NCI-H146 (cell line): ENCODE measurements at regions not wholly inside any gene's neighbourhood (a gene's known extent, or its start where the extent isn't known, plus 50 kb on each side); places are given as distances from the start of the nearest gene placed in this dataset.
"Not testable (repeated sequence)": the region's sequence is repeated elsewhere in the genome, so short reads cannot be mapped to it uniquely, and the experiment has no call there.

Experiments
- DNase-seq: peaks from one replicate; lab custom pipeline; 2025; lab: John Stamatoyannopoulos, UW

DNA sequence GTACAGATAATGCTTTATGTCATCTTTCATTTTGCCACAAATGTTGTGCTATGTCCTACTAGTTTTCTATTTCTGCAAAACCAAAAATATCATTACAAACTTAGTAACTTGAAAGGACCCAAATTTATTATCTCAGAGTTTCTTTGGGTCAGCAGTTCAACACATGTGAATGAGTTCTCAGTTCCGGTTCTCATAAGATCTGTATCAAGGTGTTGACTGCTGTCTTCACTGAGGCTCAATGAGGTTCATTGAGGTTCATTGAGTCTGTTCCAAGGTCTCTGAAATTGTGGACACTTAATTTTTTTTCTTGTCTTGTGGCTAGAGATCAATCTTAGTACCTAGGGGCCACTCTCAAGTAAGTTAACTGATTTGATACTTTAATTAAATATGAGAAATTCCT is 525.1 kb upstream of the BRINP3 start:
- DNase-seq, result no peak

DNA sequence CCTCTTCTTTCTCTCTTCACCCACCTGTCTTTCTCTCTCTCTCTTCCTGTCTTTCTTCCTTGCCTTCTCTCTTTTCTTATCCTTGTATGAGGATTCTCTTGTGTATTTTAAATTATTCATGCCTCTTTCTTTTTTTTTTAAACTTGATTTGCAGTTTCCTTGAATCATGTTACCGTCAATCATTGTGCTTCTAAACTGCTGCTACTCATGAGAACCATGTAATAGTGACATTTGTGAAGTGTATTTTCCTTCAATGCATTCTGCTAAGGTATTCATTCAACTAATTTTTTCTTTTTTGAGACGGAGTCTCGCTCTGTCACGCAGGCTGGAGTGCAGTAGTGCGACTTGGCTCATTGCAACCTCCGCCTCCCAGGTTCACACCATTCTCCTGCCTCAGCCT is 539.1 kb upstream of the BRINP3 start:
- no peak for DNase-seq

DNA sequence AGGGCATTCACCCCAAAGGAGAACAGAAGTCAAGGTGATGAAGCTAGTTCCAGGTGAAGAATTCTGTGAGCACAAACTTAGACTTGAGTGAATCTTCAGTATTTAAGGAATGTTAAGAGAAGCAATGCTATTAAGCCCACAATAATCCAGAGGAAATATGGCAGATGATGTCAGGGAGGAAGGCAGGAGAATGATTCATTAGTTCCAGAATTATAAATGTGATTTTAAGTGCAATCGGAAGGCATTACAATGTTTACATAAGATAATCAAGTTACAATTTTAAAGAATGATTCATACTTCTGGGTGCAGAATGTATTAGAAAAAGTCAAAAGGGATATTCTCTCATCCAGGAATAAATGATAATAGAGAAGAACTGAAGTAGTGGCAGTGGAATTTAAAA is 545.2 kb upstream of the BRINP3 start:
- DNase-seq, result no peak

DNA sequence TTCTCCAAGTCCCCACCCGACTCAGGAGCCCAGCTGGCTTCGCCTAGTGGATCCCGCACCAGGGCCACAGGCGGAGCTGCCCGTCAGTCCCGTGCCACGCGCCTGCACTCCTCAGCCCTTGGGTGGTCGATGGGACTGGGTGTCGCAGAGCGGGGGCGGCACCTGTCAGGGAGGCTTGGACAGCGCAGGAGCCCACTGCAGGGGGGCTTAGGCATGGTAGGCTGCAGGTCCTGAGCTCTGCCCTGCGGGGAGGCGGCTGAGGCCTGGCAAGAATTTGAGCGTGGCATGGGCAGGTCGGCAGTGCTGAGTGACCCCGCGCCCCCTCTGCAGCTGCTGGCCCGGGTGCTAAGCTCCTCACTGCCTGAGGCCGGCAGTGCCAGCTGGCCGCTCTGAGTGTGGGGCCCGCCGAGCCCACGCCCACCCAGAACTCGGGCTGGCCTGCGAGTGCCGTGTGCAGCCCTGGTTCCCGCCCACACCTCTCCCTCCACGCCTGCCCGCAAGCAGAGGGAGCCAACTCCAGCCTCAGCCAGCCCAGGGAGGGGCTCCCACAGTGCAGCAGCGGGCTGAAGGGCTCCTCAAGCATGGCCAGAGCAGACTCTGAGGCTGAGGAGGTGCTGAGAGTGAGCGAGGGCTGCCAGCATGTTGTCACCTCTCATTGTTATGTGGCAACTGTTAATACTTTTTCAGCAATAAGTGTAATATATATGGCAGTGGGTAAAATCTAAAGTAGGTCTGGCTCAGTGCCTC is 548.4 kb upstream of the BRINP3 start:
- DNase-seq, result no peak

DNA sequence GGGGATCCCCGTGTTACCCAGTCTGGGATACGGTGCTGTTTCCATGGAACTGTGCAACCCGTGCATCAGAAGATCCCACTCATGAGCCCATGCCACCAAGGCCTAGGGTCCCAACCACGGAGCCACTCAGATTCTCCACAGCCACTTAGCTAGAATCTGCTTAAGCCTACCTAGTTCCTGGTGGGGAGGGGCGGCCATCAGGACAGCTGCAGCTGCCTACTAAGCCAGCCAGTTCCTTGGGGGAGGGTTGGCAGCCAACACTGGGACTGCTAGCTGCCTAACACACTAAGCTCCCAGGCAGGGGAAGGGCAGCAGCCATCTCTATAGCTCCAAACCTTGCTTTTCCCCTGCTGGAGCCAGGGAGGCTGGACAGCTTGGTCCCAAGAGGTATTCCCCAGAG is 549.2 kb upstream of the BRINP3 start:
- DNase-seq, result no peak

DNA sequence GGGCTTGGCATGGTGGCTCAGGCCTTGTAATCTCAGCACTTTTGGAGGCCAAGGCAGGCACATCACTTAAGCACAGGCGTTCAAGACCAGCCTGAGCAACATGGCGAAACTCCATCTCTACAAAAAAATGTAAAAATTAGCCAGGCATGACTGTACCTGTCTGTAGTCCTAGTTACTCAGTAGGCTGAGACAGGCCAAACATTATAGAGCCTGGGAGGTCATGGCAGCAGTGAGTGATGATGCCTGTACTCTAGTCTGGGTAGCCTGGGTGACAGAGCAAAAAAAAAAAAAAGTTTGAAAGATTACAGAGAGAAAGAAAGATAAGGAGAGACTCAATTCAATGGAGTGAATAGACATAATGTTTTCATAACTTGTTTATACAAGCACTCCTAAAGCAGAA is 556.5 kb upstream of the BRINP3 start:
- DNase-seq, result no peak

DNA sequence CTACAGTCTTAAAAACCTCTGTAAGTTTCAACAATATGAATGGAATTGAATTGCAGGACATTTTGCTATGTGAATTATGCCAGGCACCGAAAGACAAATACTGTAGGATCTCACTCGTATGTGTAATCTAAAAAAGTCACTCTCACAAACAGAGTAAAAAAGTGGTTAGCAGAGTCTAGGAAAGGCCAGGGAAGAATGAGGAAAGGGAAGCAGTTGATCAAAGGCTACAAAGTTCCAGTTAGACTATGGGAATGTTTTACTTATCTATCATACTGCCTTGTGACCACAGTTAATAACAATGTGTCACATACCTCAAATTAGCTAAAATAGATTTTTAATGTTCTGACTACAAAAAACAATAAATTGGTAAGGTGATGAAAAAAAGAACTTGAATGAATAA is 565.4 kb upstream of the BRINP3 start:
- no peak for DNase-seq

DNA sequence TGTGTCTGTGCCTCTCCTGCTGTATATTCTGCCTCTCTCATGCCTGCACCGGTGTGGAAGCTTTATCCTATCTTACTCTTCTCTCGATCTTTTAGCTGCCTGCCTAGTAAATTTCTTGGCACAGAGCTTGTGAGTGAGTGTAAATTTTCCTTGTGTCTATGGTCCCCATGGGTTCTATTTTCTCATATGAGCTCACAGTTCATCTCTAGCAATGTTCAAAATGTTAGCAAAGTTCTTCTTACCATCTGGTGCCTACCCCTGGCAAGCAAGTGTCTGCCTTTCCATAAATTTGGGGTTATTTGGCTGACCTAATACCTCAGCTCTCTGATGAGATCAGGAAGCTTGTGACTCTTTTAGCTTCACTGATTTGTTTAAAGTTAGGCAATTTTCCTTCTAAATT is 572.1 kb upstream of the BRINP3 start:
- DNase-seq, result no peak

DNA sequence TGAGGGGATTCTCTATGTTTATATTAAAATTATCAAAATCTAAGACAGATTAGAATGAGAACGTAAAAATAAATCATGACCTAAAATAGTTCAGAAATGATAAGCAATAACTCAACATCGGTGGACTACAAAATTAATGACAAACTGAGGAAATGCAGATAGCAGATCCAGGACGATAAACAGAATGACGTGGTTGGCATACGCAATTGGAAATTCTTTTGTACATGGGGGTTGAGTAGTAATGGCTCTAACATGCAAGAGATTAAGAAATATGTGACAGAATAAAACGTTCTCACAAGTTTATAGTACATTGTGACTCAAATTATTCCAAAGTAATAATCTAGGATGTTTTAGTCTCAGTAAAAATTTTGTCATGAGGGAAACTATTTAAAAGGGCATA is 575.2 kb upstream of the BRINP3 start:
- no peak for DNase-seq

DNA sequence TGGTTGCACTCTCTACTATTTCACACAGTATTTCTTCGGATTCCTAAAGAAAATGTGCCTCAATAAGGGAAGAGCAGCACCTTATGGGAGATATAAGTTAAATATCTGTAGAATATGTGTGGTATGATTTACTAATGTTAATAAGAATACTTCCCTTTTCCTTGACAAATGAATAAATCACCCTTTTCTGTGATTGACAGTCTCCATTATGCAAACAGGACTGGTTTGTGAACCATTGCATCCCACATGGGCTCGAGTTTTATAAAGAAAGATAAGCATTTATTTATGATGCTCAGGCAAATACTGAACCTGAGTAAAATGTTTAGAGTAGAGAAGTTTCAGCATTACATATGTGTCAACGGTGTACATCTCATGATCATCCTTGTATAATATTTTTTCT is 587.7 kb upstream of the BRINP3 start:
- DNase-seq, result no peak

DNA sequence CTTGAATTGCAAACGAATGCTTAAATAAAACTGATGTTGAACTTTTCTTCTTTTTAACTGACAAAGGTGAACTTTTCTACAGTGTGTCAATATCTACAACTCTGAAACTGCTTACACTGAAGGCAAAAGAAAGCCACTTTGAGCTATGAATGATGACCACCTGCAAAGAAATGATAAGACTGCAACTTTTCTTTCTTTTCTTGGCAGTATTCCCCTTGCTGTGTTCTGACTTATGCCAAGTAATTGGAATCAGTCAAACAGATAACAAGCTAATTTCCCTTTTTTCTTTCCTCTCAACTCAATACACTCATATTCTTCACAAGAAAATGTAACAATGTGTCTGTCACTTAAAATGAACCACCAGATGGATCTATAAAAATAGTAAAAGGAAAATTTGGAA is 588.1 kb upstream of the BRINP3 start:
- DNase-seq, result no peak

DNA sequence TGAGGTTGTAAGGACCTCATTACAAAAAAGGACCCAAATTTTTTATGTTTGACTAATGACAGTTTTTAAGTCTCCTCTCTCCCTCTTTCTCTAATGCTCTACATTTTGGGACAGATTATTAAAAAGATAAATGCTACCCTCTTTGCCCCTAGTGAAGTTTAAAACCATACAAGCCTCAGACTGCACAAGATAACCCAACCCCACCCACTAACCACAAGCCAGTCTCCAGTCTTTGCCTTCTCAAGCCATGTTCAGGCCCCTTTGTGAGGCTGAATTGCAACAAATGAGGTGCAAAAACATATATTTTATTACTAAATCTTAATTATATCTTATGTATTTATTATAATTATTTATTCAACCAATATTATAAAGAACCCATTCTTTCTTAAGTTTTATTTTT is 597.2 kb upstream of the BRINP3 start:
- no peak for DNase-seq

DNA sequence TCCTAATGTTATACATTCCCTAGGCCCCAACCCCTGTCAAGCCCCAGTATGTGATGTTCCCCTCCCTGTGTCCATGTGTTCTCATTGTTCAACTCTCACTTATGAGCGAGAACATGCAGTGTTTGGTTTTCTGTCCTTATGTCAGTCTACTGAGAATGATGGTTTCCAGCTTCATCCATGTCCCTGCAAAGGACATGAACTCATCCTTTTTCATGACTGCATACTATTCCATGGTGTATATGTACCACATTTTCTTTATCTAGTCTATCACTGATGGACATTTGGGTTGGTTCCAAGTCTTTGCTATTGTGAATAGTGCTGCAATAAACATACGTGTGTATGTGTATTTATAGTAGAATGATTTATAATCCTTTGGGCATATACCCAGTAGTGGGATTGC is 605.4 kb upstream of the BRINP3 start:
- DNase-seq, result not testable (repeated sequence)

DNA sequence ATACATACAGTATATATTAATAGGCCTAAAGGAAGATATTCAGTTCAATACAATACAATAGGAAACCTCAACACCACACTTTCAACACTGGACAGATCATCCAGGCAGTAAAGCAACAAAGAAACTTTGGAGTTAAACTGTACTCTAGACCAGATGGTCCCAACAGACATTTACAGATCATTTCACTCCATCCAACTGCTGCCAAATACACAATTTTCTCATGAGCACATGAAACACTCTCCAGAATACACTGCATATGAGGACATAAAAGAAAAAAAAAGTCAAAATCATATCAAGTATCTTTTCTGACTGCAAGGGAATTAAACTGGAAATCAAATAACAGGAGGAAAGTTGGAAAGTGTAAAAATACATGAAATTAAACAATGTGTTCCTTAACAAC is 607.5 kb upstream of the BRINP3 start:
- DNase-seq, result no peak

DNA sequence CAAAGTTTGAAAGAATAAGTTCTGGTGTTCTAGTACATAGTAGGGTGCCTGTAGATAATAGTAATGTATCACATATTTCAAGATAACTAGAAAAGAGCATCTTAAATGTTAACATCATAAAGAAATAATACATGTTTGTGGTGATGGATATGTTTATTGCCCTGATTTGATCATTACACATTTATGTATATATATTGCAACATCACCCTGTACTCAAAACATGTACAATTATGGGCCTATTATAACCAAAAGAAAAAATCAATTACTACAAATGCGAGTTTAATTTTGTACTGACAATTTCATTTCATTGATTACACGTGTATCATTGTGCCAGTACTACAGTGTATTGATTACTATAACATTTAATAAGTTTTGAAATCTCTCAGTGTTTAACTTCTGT is 609.2 kb upstream of the BRINP3 start:
- no peak for DNase-seq

DNA sequence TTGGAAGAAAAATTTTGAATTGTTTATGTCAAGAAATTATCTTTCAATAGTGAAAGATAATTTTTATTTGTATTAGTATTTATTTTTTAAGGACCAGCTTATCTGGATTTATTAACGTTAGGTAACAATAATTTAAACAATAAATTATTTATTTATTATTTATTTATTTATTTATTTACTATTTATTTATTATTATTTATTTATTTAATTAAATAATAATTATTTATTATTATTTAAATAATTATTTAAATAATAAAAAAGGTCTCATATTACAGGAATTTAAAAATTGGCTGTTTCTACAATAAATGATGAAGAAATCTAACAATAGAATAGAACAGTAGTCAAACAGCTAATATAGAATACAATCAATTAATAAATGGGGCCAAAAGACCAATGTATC is 618.7 kb upstream of the BRINP3 start:
- no peak for DNase-seq

DNA sequence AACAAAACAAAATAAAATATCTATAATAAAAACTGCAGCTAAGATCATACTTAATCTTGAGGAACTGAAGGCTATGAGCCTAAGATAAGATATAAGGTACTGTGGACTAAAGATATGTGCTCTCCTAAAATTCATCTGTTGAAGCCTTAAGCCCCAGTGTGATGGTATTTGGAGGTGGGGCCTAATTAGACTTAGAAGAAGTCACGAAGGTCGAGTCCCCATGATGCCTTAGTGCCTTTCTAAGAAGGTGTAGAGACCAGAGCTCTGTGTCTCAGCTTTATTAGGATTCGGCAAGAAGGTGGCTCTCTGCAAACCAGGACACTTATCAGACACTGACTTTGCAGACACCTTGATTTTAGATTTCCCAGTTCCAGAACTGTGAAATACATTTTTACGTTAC is 622.0 kb upstream of the BRINP3 start:
- DNase-seq, result no peak

DNA sequence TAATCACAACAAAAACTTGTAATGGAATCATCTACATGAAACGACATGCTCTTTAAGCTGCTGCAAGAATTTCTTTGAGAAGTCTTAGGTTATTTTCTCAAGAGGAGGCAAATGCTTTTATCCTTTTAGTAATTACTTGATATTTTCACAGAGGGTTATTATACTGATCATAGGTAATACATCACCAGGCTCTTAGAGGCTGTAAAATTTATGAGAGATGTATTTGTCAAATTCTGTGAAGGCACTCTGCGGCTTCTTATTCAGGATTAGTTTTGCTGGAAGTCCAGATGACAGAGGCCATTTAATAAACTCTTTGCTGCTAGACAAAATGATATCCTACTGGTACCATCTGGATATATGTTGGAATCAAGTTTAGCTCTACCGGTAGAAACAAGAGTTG is 624.3 kb upstream of the BRINP3 start:
- no peak for DNase-seq

DNA sequence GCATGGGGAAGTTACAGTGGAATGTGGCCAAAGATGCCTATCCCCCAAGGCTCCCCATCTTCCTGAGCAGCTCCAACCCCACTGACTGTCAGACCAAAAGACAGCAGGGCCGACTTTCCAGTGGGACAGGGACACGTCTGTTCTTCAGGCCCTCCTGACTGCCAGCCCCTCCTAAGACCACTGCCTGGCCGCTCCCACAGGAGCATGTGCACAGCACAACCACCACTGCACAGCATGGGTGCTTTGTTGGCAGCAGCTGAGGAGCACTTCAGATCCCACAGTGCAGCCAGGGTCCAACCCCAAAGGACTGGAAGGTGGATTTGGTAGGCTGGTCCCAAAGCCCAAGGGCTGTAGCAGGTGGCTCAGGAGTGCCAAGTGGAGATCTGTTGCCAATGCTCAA is 648.3 kb upstream of the BRINP3 start:
- DNase-seq, result peak; percentile 75

DNA sequence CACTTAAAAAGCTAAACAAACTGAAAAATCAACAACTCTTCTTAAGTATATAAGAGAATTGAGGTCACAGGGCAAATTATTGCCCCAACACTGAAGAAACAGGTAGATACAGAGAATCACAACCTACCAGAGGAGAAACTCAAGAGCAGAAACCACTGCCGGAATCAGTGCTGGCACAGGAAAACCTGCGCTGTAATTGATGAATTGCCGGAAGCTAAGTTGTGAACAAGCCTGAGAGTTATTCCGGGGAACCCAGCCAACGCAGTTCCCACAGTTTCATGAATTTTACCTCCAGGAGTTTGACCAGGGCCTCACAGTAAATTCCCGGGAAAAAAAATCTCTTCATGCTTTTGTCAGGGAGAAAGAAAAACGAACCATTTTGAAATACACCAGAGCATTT is 657.1 kb upstream of the BRINP3 start:
- peak; percentile 18 for DNase-seq

DNA sequence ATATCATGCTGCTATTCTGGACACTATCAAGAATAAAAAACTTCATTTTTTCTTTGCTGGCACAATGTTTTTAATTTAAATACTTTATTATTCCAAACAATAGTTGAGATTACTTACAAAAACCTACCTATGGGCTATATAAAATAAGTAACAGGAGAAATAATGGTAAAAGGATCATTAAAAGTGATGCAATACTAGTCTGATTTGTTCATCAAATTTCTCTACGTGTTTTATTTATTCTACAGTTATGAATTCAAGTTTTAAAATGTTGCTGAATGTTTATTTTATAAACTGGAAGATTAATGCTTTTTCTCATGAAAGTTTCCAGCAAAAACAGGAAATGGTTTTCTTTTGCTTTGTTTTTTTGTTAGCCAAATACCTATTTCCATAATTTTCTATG is 662.4 kb upstream of the BRINP3 start:
- DNase-seq, result no peak

DNA sequence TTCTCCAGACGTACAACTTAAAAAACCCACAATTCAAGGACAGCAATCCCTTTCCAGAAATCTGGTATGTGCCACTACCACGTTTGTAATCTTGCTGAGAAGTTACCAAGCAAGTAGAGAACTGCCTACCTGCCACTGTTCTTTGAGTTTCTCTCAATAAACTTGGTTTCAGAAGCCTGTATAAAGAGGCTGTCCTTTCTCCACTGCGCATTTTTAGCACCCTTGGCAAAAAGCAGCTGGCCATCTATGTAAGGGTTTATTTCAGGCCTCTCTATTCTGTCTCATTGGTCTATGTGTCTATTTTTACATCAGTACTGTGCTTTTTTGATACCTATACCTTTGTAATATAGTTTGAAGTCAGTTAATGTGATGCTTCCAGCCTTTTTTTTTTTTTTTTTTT is 665.1 kb upstream of the BRINP3 start:
- DNase-seq, result no peak

DNA sequence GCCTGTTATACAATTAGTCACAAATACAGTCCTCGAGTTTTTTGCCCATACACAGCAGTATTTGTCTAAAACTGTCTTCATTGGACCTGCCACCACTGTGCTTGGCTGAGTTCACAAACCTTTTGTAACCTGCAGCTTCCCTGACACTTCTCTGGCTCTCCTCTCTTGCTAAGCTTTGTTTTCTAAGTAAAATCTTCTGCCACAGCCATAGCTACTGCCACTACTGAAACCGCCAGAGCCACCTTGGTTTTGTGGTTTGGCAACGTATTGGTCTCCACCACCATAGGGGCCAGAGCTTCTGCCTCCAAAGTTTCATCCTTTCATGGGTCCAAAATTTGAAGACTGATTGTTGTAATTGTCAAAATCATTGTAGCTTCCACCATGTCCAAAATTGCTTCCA is 668.2 kb upstream of the BRINP3 start:
- no peak for DNase-seq

DNA sequence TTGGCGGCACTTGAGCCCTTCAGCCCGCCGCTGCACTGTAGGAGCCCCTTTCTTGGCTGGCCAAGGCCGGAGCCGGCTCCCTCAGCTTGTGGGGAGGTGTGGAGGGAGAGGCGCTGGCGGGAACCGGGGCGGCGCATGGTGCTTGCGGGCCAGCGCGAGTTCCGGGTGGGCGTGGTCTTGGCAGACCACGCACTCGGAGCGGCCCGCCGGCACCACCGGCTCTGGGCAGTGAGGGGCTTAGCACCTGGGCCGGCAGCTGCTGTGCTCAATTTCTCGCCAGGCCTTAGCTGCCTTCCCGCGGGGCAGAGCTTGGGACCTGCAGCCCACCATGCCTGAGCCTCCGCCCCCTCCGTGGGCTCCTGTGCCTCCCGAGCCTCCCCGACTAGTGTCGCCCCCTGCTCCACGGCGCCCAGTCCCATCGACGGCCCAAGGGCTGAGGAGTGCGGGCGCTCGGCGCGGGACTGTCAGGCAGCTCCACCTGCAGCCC is 673.7 kb upstream of the BRINP3 start:
- DNase-seq, result peak; percentile 75

DNA sequence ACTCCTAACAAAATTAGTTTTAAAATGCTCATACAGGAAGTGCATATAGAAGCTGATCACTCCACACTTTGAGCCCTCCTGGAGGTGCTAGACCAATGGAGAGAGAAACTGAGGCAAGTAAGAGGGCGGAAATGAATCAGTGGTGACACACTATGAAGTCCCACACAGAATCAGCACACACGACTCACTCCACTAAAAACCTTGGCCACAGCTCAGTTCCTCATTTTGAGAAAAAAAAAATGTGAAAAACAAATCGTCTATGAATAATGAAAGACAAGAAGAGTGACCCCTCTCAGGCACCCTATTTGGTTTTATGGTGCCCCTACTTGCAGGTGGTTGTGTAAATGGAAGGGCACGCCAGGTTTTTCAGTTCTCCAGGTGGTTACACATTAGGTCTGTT is 675.1 kb upstream of the BRINP3 start:
- peak; percentile 34 for DNase-seq
